Activated effector memory CD4-positive, alpha-beta T cell treated with anti-CD3 and anti-CD28 coated beads, Interleukin-2, amount 50 U/mL, for 16 hours (primary cell): ENCODE measurements at regions not wholly inside any gene's neighbourhood (a gene's known extent, or its start where the extent isn't known, plus 50 kb on each side); places are given as distances from the start of the nearest gene placed in this dataset.

ENCODE experiments used
- DNase-seq: peaks from one replicate; pipeline ENCODE4 v3.0.0-alpha.2; 2020

- DNase-seq = no peak
These were observed 739.9 kb downstream of the REEP3 start for GRCh38 chr10:64261092-64261491.

DNA sequence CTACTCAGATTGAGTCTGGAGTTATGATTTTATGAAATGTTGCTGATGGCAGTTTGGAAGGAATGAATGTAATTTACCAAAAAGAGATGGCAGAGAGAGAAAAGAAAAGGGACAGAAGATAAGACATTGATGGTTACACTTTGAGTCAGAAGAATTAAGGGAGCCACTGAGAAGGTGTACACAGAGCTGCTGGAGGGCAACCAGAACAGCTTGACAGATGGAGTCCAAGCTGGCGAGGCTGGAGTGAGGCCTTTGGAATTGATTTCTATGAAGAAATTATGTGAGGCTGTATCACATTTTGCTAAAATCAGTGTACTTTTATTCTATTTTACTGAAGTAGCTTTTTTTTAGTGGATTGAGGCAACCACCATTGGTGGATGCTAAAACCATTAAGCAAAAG is 740.5 kb downstream of the REEP3 start:
- DNase-seq = no peak

DNA sequence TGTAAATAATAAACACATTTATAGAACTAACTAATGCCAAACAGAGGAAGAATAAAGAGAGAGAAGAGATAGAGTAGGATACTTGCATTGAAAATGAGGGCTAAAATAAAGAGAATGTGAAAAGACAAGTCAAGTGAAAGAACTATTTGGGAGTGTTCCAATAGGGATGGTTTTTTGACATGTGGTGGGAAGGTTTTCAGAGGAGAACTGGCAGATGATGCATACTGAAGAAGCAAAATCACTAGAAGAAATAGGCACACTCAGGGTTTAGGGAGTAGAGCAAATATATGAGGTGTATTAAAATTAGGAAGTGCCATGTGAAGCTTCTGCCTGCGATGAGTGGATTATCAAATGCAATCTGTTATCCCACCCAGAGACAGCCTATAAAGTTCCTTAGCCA is 744.8 kb downstream of the REEP3 start:
- no peak for DNase-seq

DNA sequence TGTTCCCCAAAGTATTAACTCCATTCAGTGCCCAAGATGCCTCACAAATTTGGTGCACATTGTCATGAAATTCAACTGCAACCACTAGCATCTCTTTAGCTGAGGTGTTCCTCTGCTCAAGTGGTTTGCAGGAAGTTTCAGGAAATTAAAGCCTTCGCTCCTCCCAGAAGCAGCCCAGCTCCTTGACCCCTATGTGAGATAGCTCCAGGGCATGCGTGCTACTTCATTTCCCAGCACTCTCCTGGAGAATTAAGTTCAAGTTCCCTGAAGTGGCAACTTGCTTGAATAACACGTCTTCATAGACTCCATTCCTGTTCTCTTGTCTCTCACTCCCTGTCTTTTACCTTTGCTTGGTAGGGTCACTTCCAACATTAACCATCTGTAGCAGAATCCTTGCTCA is 750.3 kb downstream of the REEP3 start:
- DNase-seq = no peak

- no peak for DNase-seq
These were observed 750.8 kb downstream of the REEP3 start for GRCh38 chr10:64271983-64272382.

GRCh38 chr10:64275001-64275400 is 753.8 kb downstream of the REEP3 start:
- DNase-seq = no peak

GRCh38 chr10:64275774-64276173 is 754.6 kb downstream of the REEP3 start:
- DNase-seq = no peak

GRCh38 chr10:64277536-64277935 is 756.3 kb downstream of the REEP3 start:
- DNase-seq = no peak

- DNase-seq = no peak
These were observed 762.4 kb downstream of the REEP3 start for GRCh38 chr10:64283621-64284020.

- DNase-seq = no peak
These were observed 765.3 kb downstream of the REEP3 start for GRCh38 chr10:64286533-64286932.

DNA sequence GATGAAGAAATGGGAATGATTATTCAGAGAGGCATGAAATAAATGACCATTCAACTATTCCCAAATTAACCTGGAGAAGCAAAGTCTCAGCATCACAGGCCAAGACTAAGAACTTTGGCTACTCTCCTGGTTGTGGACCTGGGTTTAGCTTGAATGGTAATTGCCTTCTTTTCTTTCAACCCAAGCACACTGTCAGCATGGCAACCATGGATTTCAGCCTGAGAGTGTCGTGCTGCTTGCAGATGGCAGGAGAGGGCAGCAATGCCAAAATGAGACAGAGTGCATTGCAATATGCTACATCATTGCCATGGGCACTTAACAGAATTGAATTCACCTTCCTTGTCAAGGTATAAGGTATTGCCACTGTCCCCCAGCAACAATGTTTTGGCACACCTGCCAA is 767.2 kb downstream of the REEP3 start:
- no peak for DNase-seq

- no peak for DNase-seq
These were observed 782.4 kb downstream of the REEP3 start for GRCh38 chr10:64303566-64303965.

DNA sequence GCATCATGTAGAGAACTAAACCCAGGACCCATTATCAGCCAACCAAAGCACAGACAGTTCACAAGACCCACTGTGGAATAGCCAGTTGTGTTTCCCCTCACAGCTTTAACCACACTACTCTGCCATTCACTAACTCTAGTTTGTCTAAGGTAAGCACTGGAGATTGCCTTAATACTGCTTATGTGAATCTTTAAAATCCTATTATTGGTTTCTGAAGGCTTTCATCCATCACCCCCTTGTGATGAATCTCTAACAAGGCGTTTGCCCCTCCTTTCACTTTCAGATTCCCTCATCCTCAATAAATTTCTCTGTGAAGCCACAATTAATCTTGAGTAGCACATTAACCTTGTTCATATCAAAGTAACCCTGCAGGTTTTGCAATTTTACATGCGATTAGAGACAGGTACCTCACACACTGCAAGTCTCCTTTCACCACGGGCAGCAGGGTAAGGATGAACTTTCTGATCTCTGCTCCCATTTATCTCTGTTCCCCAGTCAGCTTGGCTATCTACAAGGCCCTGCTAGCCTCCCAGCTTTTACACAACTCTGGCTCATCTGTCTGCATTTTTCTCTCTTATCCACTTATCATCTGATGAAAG is 785.6 kb downstream of the REEP3 start:
- no peak for DNase-seq

DNA sequence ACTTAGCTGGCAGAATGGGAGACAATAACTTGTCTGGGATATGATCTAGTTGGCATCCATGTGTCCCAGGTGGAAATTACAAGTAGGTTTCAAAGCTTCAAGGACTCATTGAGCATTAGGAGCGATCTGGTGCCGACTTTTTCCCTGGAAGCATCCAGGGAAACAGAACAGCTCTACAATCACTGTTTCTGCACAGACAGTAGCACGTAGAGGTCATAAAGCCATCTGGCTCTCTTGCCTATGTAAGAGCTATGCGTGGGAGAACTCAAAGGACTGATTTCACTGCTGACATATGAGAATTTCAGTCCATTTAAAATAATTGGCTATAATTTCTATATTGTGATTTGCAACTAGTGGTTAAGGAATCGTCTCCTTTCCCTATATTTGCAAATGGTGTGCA is 791.7 kb downstream of the REEP3 start:
- DNase-seq = no peak

DNA sequence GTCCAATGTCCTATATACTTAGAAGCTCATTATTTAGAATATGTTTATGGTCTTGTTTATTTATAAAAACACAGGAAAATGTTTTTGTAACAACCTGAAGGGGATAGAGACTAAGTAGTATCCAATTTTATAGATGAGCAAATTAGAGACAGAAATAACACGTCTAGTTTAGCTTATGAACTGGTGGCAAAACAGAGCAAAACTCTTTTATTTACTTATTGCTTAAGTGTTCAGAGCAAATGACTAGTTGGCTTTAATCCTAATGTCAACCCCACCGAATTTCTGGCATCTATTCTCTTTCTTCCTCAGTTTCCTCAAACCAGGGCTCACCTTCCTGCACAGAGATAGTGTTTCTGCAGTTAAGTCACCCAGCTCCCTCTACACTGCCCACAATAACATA is 792.8 kb downstream of the REEP3 start:
- DNase-seq = no peak

GRCh38 chr10:64316416-64316815 is 795.2 kb downstream of the REEP3 start:
- no peak for DNase-seq

GRCh38 chr10:64316833-64317232 is 795.6 kb downstream of the REEP3 start:
- no peak for DNase-seq

GRCh38 chr10:64320448-64320847 is 799.2 kb downstream of the REEP3 start:
- DNase-seq = no peak

DNA sequence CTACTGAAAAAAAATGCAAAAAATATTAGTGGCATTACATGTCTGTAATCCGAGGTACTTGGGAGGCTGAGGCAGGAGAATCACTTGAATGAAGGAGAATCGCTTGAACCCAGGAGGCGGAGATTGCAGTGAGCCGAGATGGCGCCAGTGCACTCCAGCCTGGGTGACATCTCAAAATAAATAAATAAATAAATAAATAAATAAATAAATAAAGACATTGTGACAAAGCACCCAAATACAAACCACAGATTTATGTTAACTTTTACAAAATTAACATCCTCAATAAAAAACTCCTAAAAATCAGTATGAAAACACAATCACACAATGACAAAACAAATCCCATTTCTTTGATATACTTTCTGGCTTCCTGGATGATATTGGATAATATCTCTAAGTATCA is 808.3 kb downstream of the REEP3 start:
- no peak for DNase-seq

DNA sequence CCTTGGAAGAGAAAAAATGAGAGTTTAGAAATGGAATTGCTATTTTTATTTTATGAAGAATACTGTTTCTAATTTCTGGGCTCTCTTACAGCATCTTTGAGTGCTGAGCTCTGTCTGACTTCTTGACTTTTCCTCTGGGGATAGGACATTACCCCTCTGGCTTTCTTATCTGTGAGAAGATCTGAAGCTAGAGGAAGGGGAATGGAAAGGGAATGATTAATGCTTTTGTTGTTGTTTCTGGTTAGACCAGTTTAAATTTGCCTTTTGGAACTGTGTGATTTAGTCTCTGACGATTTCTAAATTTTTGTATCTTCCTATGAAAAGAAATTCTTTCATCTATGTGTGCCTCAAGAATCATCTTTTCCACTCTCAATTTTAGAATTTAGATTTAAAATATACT is 811.4 kb downstream of the REEP3 start:
- DNase-seq = no peak

GRCh38 chr10:64334084-64334483 is 812.9 kb downstream of the REEP3 start:
- no peak for DNase-seq

- DNase-seq = no peak
These were observed 823.0 kb downstream of the REEP3 start for GRCh38 chr10:64344211-64344610.

GRCh38 chr10:64345856-64346255 is 824.7 kb downstream of the REEP3 start:
- no peak for DNase-seq

DNA sequence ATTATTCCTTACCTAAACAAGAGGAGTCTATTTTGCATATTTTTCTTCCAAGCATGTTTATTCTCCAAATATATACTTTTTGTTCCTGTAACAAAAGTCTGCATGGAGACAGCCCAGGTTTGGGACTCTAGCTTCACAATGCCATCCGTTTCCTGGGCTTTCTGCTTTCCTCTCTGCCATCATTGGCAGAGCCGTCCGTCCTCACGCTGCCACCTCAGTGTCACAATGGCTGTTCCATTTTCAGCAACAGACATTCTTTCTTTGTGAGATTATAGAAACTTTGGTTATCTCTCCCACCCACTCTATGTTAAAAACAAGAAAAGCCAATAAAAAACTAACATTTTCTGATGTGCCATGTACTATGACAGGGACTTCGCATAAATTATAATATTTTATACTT is 825.2 kb downstream of the REEP3 start:
- no peak for DNase-seq

DNA sequence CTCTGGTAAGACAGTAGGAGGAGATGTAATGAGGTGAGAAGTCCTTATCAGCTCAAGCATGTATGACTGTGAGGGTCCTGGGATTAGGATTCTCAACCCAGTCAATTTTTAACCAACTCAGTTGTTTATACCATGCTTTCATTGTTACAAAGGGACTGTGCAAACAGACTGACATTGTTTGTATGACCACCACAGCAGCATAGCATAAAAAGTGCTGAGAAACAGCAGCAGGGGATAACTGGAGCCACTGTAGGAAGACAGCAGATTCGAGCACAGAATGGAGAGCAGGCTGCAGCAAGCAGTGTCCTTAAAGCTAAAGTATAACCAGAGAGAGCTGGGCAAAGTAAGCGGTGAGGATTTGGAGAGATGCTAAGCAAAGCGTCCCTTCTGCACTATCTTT is 829.5 kb downstream of the REEP3 start:
- DNase-seq = no peak

GRCh38 chr10:64358907-64359306 is 837.7 kb downstream of the REEP3 start:
- no peak for DNase-seq
